ENCODE measurements at regions not wholly inside any gene's neighbourhood (a gene's known extent, or its start where the extent isn't known, plus 50 kb on each side); places are given as distances from the start of the nearest gene placed in this dataset.

GRCh38 chr6:156408655-156409054 is 368.5 kb upstream of the ARID1B start:
- TF ChIP-seq POLR2A (IDR thresholded peaks at IDR 0.05; ENCODE audit: low read length) (no peak), GATA1 (IDR thresholded peaks at IDR 0.05; ENCODE audit: low read depth, low read length) (no peak)
